ENCODE measurements at regions not wholly inside any gene's neighbourhood (a gene's known extent, or its start where the extent isn't known, plus 50 kb on each side); places are given as distances from the start of the nearest gene placed in this dataset.

GRCh38 chr2:3927031-3927430, 223.7 kb downstream of the DCDC2C start:
- BruUV-seq (replicated peaks): no TSS peak
- POLR2A ChIA-PET: no interaction called here
- no peak for DNase-seq
- H3K36me3 ChIP-seq (ENCODE audit: control insufficient read depth, insufficient read depth, low read length): no peaks in the 10 kb centered on the region
- Mint-ChIP-seq H3K36me3 (ENCODE audit: insufficient read depth, unreplicated experiment) (no peaks in the 10 kb centered on the region), H3K4me3 (ENCODE audit: unreplicated experiment) (no peak overlapping the region), H3K9me3 (ENCODE audit: unreplicated experiment) (no peaks in the 10 kb centered on the region), H3K27ac (ENCODE audit: unreplicated experiment) (no peak overlapping the region), H3K4me1 (ENCODE audit: low read depth, unreplicated experiment) (no peaks in the 10 kb centered on the region), H3K27me3 (ENCODE audit: insufficient read depth, unreplicated experiment) (peaks cover 13% of the 10 kb centered on the region)
- CTCF ChIA-PET: no interaction called here
- no peaks in the 10 kb centered on the region for H3K9me3 ChIP-seq
- no peaks in the 10 kb centered on the region for H3K4me1 ChIP-seq
- no peak overlapping the region for H3K4me3 ChIP-seq (ENCODE audit: low read depth, low read length)
- TF ChIP-seq CTCF (IDR thresholded peaks at IDR 0.05; ENCODE audit: insufficient read depth in 1 of 2, low read depth in 1 of 2, low read length in 1 of 2, severe bottlenecking in 1 of 2, unreplicated experiment in 1 of 2): no peak
- H3K27me3 ChIP-seq (replicated peaks; ENCODE audit: control insufficient read depth, insufficient read depth, low read length): no peaks in the 10 kb centered on the region
- intact Hi-C loops (cut with micrococcal nuclease; ENCODE audit: unreplicated experiment): no loop called here

- ChIA-PET CTCF (no interaction called here), POLR2A (no interaction called here)
- H3K4me1 ChIP-seq: no peaks in the 10 kb centered on the region
- no peak for DNase-seq
- no TSS peak for BruUV-seq (replicated peaks)
- H3K27me3 Mint-ChIP-seq (ENCODE audit: insufficient read depth, unreplicated experiment): peaks cover 7% of the 10 kb centered on the region
- TF ChIP-seq CTCF (IDR thresholded peaks at IDR 0.05; ENCODE audit: insufficient read depth in 1 of 2, low read depth in 1 of 2, low read length in 1 of 2, severe bottlenecking in 1 of 2, unreplicated experiment in 1 of 2): no peak
- H3K9me3 ChIP-seq: peaks cover 9% of the 10 kb centered on the region
- H3K9me3 Mint-ChIP-seq (ENCODE audit: unreplicated experiment): no peaks in the 10 kb centered on the region
- no peaks in the 10 kb centered on the region for H3K36me3 Mint-ChIP-seq (ENCODE audit: insufficient read depth, unreplicated experiment)
- H3K27me3 ChIP-seq (replicated peaks; ENCODE audit: control insufficient read depth, insufficient read depth, low read length): no peaks in the 10 kb centered on the region
- intact Hi-C loops (cut with micrococcal nuclease; ENCODE audit: unreplicated experiment): no loop called here
- no peak overlapping the region for H3K27ac Mint-ChIP-seq (ENCODE audit: unreplicated experiment)
- no peaks in the 10 kb centered on the region for H3K4me1 Mint-ChIP-seq (ENCODE audit: low read depth, unreplicated experiment)
- H3K4me3 ChIP-seq (ENCODE audit: low read depth, low read length): no peak overlapping the region
- H3K36me3 ChIP-seq (ENCODE audit: control insufficient read depth, insufficient read depth, low read length): no peaks in the 10 kb centered on the region
- H3K4me3 Mint-ChIP-seq (ENCODE audit: unreplicated experiment): no peak overlapping the region
Observed at GRCh38 chr2:3929374-3929773, 226.0 kb downstream of the DCDC2C start.

GRCh38 chr2:3930246-3930645, 226.9 kb downstream of the DCDC2C start:
- no peak overlapping the region for H3K4me3 Mint-ChIP-seq (ENCODE audit: unreplicated experiment)
- no peaks in the 10 kb centered on the region for H3K36me3 Mint-ChIP-seq (ENCODE audit: insufficient read depth, unreplicated experiment)
- no peak for DNase-seq
- Histone ChIP-seq H3K27me3 (replicated peaks; ENCODE audit: control insufficient read depth, insufficient read depth, low read length) (no peaks in the 10 kb centered on the region), H3K4me1 (no peaks in the 10 kb centered on the region), H3K9me3 (peaks cover 9% of the 10 kb centered on the region), H3K36me3 (ENCODE audit: control insufficient read depth, insufficient read depth, low read length) (no peaks in the 10 kb centered on the region), H3K4me3 (ENCODE audit: low read depth, low read length) (no peak overlapping the region)
- ChIA-PET CTCF (no interaction called here), POLR2A (no interaction called here)
- H3K27me3 Mint-ChIP-seq (ENCODE audit: insufficient read depth, unreplicated experiment): no peaks in the 10 kb centered on the region
- intact Hi-C loops (cut with micrococcal nuclease; ENCODE audit: unreplicated experiment): no loop called here
- H3K9me3 Mint-ChIP-seq (ENCODE audit: unreplicated experiment): no peaks in the 10 kb centered on the region
- TF ChIP-seq CTCF (IDR thresholded peaks at IDR 0.05; ENCODE audit: insufficient read depth in 1 of 2, low read depth in 1 of 2, low read length in 1 of 2, severe bottlenecking in 1 of 2, unreplicated experiment in 1 of 2): no peak
- no peaks in the 10 kb centered on the region for H3K4me1 Mint-ChIP-seq (ENCODE audit: low read depth, unreplicated experiment)
- no TSS peak for BruUV-seq (replicated peaks)
- H3K27ac Mint-ChIP-seq (ENCODE audit: unreplicated experiment): no peak overlapping the region

Measured in Caco-2 (cell line).